Brain microvascular endothelial cell (primary cell): ENCODE measurements at regions not wholly inside any gene's neighbourhood (a gene's known extent, or its start where the extent isn't known, plus 50 kb on each side); places are given as distances from the start of the nearest gene placed in this dataset.
"Not testable (repeated sequence)": the region's sequence is repeated elsewhere in the genome, so short reads cannot be mapped to it uniquely, and the experiment has no call there.

Experiments used
- DNase-seq: peaks from one replicate; pipeline ENCODE4 v3.0.0-alpha.2; 2020
- H3K27ac ChIP-seq: fragments of 250-450 bp; sonication (Bioruptor Pico); 2 replicates; pipeline ENCODE4 v1.5.1; 2020; ENCODE audit warnings: mild to moderate bottlenecking, moderate library complexity
- H3K27me3 ChIP-seq: fragments of 250-450 bp; sonication (Bioruptor Pico); replicated peaks from 2 replicates; pipeline ENCODE4 v1.5.1; 2020; ENCODE audit warnings: mild to moderate bottlenecking
- H3K36me3 ChIP-seq: fragments of 250-450 bp; sonication (Bioruptor Pico); replicated peaks from 2 replicates; pipeline ENCODE4 v1.5.1; 2020; ENCODE audit warnings: mild to moderate bottlenecking
- H3K4me3 ChIP-seq: 2 replicates; pipeline ENCODE4 v1.5.1; 2011; ENCODE audit warnings: low read depth, mild to moderate bottlenecking, control low read depth, low read length, moderate library complexity
- CTCF ChIP-seq: IDR thresholded peaks from 2 replicates; pipeline ENCODE4 v1.5.1; 2011; ENCODE audit warnings: low read depth, mild to moderate bottlenecking, moderate library complexity, low read length, control low read depth, inconsistent platforms; ENCODE audit errors: missing control alignments
- in situ Hi-C: cut with HindIII; loops from 2 replicates; pipeline ENCODE4 v1.10.0; 2017; ENCODE audit warnings: low sequenced_read_pairs, low pct_ligation_motif_present

- TF ChIP-seq CTCF = no peak
- DNase-seq = no peak
- H3K36me3 ChIP-seq = no peaks in the 10 kb centered on the region
- no peaks in the 10 kb centered on the region for H3K27me3 ChIP-seq
- H3K4me3 ChIP-seq = no peak overlapping the region
- H3K27ac ChIP-seq = no peak overlapping the region
- in situ Hi-C loops = no loop called here
Observed at GRCh38 chr2:62611854-62612253, 93.7 kb upstream of the EHBP1 start.

- H3K27me3 ChIP-seq, H3K4me3 ChIP-seq, DNase-seq, H3K27ac ChIP-seq, H3K36me3 ChIP-seq, in situ Hi-C loops: not testable (repeated sequence)
Observed at GRCh38 chr2:62605471-62605870, 99.5 kb upstream of the TMEM17 start.

- TF ChIP-seq CTCF = no peak
- H3K4me3 ChIP-seq = no peak overlapping the region
- DNase-seq = no peak
- in situ Hi-C loops = no loop called here
- H3K27me3 ChIP-seq = no peaks in the 10 kb centered on the region
- no peaks in the 10 kb centered on the region for H3K36me3 ChIP-seq
- H3K27ac ChIP-seq = no peak overlapping the region
Observed at GRCh38 chr2:62604336-62604735, 98.3 kb upstream of the TMEM17 start.

GRCh38 chr2:62603154-62603712 lies 97.2 kb upstream of the TMEM17 start:
- in situ Hi-C loops = no loop called here
- H3K36me3 ChIP-seq = no peaks in the 10 kb centered on the region
- DNase-seq = no peak
- H3K27ac ChIP-seq = no peak overlapping the region
- H3K4me3 ChIP-seq = no peak overlapping the region
- TF ChIP-seq CTCF = no peak
- no peaks in the 10 kb centered on the region for H3K27me3 ChIP-seq

- in situ Hi-C loops, H3K36me3 ChIP-seq, H3K4me3 ChIP-seq, DNase-seq, H3K27ac ChIP-seq, H3K27me3 ChIP-seq: not testable (repeated sequence)
Observed at GRCh38 chr2:62599674-62600410, 93.8 kb upstream of the TMEM17 start.

GRCh38 chr2:62597323-62597722 lies 91.3 kb upstream of the TMEM17 start:
- no peak for DNase-seq
- Histone ChIP-seq H3K27me3 (no peaks in the 10 kb centered on the region), H3K4me3 (no peak overlapping the region), H3K36me3 (no peaks in the 10 kb centered on the region), H3K27ac (no peak overlapping the region)
- TF ChIP-seq CTCF = no peak
- in situ Hi-C loops = no loop called here
